Prostate gland (tissue), 2 donors: ENCODE measurements at regions not wholly inside any gene's neighbourhood (a gene's known extent, or its start where the extent isn't known, plus 50 kb on each side); places are given as distances from the start of the nearest gene placed in this dataset.
A peak's percentile ranks its signal among the peaks of the same experiment; 100 is the strongest.
"Not testable (repeated sequence)": the region's sequence is repeated elsewhere in the genome, so short reads cannot be mapped to it uniquely, and the experiment has no call there.

Experiments
- DNase-seq: peaks from one replicate; pipeline ENCODE4 v3.0.0-alpha.2; 2019; ENCODE audit warnings: low spot score
- H3K27ac ChIP-seq, 2 donors: fragments of 200-600 bp; sonication (generic); 2 replicates each; pipeline ENCODE4 v1.5.1; 2017 to 2019
- H3K27me3 ChIP-seq: fragments of 200-600 bp; sonication (generic); replicated peaks from 2 replicates; pipeline ENCODE4 v1.5.1; 2019; ENCODE audit not compliant: insufficient read depth
- H3K36me3 ChIP-seq, 2 donors: fragments of 200-600 bp; sonication (generic); 1 replicate in 1 of 2; 2 replicates in 1 of 2; pipeline versions ENCODE4 v1.5.1 to v1.8.1; 2017 to 2019
- H3K4me1 ChIP-seq: fragments of 200-600 bp; sonication (generic); replicated peaks from 2 replicates; pipeline ENCODE4 v1.5.1; 2019
- H3K4me3 ChIP-seq, 2 donors: fragments of 200-600 bp; sonication (generic); 2 replicates each; pipeline ENCODE4 v1.5.1; 2017 to 2019
- H3K9me3 ChIP-seq: fragments of 200-600 bp; sonication (generic); 2 replicates; pipeline ENCODE4 v1.5.1; 2017
- POLR2A ChIP-seq: fragments of 450-650 bp; IDR thresholded peaks from one replicate; pipeline ENCODE4 v1.6.1; 2016; ENCODE audit warnings: antibody characterized with exemption, mild to moderate bottlenecking
- POLR2AphosphoS5 ChIP-seq: sonication (generic); formaldehyde crosslinking; IDR thresholded peaks from one replicate; pipeline ENCODE4 v1.6.1; 2017; ENCODE audit warnings: antibody characterized with exemption
- WGBS: methylation state at CpG from one replicate; pipeline ENCODE4 v1.1.5; 2018; 5-methylcytosine and 5-hydroxymethylcytosine counted together
- intact Hi-C: fragments of 100-400 bp; cut with DNase I; formaldehyde crosslinking; loops from one replicate; pipeline ENCODE4 v1.14.2; 2022
- TF ChIP-seq, protein P1 (sequence below), 4 experiments: fragments of 200-600 bp in 2 of 4; fragments of 450-650 bp in 2 of 4; sonication (generic) in 2 of 4; IDR thresholded peaks; 1 replicate in 3 of 4; 2 replicates in 1 of 4; pipeline ENCODE4 v1.5.1; 2016 to 2019; ENCODE audit warnings: antibody characterized with exemption in 4 of 4, mild to moderate bottlenecking in 2 of 4, moderate library complexity in 2 of 4

DNA sequence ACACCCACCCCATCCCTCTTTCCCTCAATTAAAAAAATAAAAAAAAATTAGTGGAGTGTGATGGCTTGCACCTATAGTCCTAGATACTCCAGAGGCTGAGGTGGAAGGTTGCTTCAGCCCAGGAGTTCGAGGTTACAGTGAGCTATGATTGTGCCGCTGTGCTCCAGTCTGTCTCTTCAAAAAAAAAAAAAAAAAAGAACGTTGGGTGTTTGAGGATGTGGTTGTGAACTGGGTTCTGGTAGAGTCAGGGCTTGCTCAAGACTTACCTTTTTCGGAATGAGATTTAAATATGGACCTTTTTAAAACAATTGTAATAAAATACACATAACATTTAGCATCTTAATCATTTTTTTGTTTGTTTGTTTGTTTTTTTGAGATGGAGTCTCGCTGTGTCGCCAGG, 211.9 kb downstream of the OR2B2 start:
- Histone ChIP-seq H3K4me3 (no peak overlapping the region), H3K4me1 (no peaks in the 10 kb centered on the region), H3K9me3 (no peaks in the 10 kb centered on the region), H3K36me3 (no peaks in the 10 kb centered on the region), H3K27ac (no peak overlapping the region), H3K27me3 (no peaks in the 10 kb centered on the region)
- DNase-seq = no peak
- TF ChIP-seq POLR2AphosphoS5 (no peak), POLR2A (no peak)
- TF ChIP-seq, protein P1, sequence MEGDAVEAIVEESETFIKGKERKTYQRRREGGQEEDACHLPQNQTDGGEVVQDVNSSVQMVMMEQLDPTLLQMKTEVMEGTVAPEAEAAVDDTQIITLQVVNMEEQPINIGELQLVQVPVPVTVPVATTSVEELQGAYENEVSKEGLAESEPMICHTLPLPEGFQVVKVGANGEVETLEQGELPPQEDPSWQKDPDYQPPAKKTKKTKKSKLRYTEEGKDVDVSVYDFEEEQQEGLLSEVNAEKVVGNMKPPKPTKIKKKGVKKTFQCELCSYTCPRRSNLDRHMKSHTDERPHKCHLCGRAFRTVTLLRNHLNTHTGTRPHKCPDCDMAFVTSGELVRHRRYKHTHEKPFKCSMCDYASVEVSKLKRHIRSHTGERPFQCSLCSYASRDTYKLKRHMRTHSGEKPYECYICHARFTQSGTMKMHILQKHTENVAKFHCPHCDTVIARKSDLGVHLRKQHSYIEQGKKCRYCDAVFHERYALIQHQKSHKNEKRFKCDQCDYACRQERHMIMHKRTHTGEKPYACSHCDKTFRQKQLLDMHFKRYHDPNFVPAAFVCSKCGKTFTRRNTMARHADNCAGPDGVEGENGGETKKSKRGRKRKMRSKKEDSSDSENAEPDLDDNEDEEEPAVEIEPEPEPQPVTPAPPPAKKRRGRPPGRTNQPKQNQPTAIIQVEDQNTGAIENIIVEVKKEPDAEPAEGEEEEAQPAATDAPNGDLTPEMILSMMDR (IDR thresholded peaks at IDR 0.05) = no peak
- intact Hi-C loops = no loop called here
- 90% methylated on average over 6 of the region's 6 CpGs for WGBS

DNA sequence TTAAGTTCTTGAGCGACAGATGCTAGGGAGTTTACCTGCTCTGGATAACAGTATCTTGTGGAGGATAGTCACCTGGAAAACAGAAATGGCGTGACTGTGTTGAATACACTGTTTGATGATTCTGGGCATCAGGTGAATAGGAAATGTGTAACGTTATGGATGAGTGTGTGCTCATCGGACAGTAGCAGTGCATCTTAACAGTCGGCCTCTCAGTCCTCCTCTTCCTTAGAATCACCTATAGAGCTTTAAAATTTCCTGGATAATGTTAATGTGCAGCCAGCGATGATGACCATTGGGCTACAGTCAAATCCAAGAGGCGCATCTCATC, 217.7 kb downstream of the OR2B2 start:
- Histone ChIP-seq H3K9me3 (no peaks in the 10 kb centered on the region), H3K4me3 (peak overlapping the region; percentile 41 to 49), H3K4me1 (no peaks in the 10 kb centered on the region), H3K27ac (no peak overlapping the region), H3K36me3 (no peaks in the 10 kb centered on the region), H3K27me3 (no peaks in the 10 kb centered on the region)
- DNase-seq = no peak
- 35% methylated on average over 7 of the region's 7 CpGs for WGBS
- intact Hi-C loops = no loop called here
- TF ChIP-seq, protein P1 (IDR thresholded peaks at IDR 0.05) = no peak
- TF ChIP-seq POLR2AphosphoS5 = no peak
- TF ChIP-seq POLR2A = no peak

DNA sequence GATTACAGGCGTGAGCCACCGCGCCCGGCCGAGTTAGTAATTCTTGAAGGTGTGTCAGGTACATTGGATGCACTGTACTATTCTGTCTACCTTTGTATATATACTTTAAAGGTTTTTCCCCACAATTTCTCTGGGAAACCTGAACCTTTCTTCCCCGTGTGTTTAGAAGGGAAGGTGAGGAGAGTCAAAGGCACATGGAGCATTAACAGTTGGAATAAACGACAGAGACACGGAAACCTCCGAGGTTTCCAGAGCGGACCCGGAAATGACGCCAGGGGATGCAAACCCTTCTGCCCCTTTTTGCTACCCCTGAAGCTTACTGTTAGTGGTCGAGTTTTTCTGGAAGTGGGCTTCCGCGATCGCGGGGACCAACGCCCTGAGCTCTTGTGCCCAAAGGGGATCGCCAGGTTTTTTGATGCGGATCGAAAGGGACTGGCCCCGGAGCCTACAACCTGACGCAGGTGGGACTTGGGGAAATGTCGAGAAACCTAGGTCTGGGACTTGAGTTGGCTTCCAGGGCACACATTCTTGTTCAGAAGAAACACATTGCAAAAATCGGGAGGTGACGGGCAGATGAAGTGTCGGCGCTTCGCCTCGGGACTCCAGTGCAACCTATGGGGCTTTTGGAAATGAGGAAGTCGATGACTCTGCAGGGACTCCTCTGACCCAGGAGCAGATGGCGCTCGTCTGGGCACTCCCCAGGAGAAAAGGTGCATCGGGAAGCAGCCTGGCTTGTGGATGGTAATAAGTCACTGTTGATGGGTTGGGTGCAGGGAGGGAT, 218.2 kb downstream of the OR2B2 start:
- 2% methylated on average over 33 of the region's 34 CpGs for WGBS
- intact Hi-C loops = no loop called here
- peak overlapping the region; percentile 41 to 49 for H3K4me3 ChIP-seq
- TF ChIP-seq POLR2AphosphoS5 = no peak
- TF ChIP-seq POLR2A = no peak
- TF ChIP-seq, protein P1 (IDR thresholded peaks at IDR 0.05) = no peak
- peak overlapping the region in 1 of 2 donors; percentile 58 for H3K27ac ChIP-seq
- H3K27me3 ChIP-seq = no peaks in the 10 kb centered on the region
- DNase-seq = no peak
- H3K4me1 ChIP-seq = no peaks in the 10 kb centered on the region
- no peaks in the 10 kb centered on the region for H3K9me3 ChIP-seq
- no peaks in the 10 kb centered on the region for H3K36me3 ChIP-seq

DNA sequence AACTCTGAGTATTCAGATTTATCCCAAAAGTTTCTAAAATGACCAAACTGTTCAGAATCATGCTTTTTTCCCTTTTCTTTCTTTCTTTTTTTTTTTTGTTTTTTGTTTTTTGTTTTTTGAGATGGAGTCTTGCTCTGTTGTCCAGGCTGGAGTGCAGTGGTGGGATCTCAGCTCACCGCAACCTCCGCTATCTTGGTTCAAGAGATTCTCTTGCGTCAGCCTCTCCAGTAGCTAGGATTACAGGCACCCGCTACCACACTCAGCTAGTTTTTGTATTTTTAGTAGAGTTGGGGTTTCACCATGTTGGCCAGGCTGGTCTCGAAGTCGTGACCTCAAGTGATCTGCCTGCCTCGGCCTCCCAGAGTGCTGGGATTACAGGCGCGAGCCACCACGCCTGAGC, 219.2 kb upstream of the ZNF184 start:
- intact Hi-C loops, DNase-seq, H3K27ac ChIP-seq, H3K27me3 ChIP-seq, H3K4me3 ChIP-seq, H3K4me1 ChIP-seq, H3K9me3 ChIP-seq, H3K36me3 ChIP-seq: not testable (repeated sequence)
- 93% methylated on average over 10 of the region's 10 CpGs for WGBS

DNA sequence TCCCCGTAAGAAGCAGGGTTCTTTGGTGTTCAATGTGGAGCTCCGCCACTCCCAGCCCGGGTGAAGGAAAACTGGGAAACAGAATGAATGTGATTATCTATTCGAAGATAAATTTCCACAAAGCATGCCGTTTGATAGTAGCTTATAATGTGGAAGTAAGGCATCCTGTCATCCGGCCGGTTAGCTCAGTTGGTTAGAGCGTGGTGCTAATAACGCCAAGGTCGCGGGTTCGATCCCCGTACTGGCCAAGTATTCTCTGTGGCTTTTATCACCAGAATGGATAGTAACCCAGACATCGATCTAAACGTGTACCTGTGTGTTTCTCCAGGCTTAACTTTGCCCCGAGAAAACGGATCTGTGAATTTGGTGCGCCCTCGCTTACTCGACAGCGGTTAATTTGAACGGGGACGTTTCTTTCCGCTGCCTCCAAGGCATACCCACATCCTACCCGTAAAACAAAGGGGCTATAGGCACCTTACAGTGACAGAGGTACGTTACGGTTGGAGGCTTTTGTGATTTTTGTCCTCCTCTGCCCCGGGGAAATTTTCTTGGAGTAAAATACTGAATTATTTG, 215.2 kb upstream of the ZNF184 start:
- DNase-seq = peak; percentile 76
- 1% methylated on average over 28 of the region's 28 CpGs for WGBS
- intact Hi-C loops = loop anchor here (5.0 kb wide), 1 partner anchor 64 kb away; no protein-coding TSS in a partner anchor

More for the DNA sequence above, 215.2 kb upstream of the ZNF184 start:
- Histone ChIP-seq H3K9me3 (no peaks in the 10 kb centered on the region), H3K36me3 (no peaks in the 10 kb centered on the region), H3K27me3 (no peaks in the 10 kb centered on the region), H3K27ac (peak overlapping the region; percentile 9 to 52), H3K4me1 (no peaks in the 10 kb centered on the region), H3K4me3 (peak overlapping the region; percentile 30 to 39)
- TF ChIP-seq, protein P1 (IDR thresholded peaks at IDR 0.05) = no peak
- TF ChIP-seq POLR2A (no peak), POLR2AphosphoS5 (peak; percentile 80)
